DMS114 treated with DMSO at 0.1 percent for 48 hours (cell line): ENCODE measurements at regions not wholly inside any gene's neighbourhood (a gene's known extent, or its start where the extent isn't known, plus 50 kb on each side); places are given as distances from the start of the nearest gene placed in this dataset.
A peak's percentile ranks its signal among the peaks of the same experiment; 100 is the strongest.
"Not testable (repeated sequence)": the region's sequence is repeated elsewhere in the genome, so short reads cannot be mapped to it uniquely, and the experiment has no call there.

Source experiments
- DNase-seq: peaks from one replicate; lab custom pipeline; 2025; ENCODE audit not compliant: unreplicated experiment; lab: John Stamatoyannopoulos, UW

GRCh38 chr17:63075969-63076368 lies 109.9 kb downstream of the TANC2 start:
- DNase-seq, result no peak

GRCh38 chr17:63078707-63079106 lies 112.7 kb downstream of the TANC2 start:
- no peak for DNase-seq

GRCh38 chr17:63082273-63082861 lies 116.3 kb downstream of the TANC2 start:
- peak; percentile 24 for DNase-seq

GRCh38 chr17:63082952-63083351 lies 116.9 kb downstream of the TANC2 start:
- no peak for DNase-seq

GRCh38 chr17:63086483-63087185 lies 120.6 kb downstream of the TANC2 start:
- no peak for DNase-seq

- not testable (repeated sequence) for DNase-seq
Measured at GRCh38 chr17:63090358-63091114, 124.5 kb downstream of the TANC2 start.

- DNase-seq, result not testable (repeated sequence)
Measured at GRCh38 chr17:63091909-63092308, 125.9 kb downstream of the TANC2 start.

- DNase-seq, result no peak
Measured at GRCh38 chr17:63094631-63095030, 128.6 kb downstream of the TANC2 start.

- DNase-seq, result no peak
Measured at GRCh38 chr17:63095459-63095858, 129.4 kb downstream of the TANC2 start.

GRCh38 chr17:63095879-63096278 lies 129.8 kb downstream of the TANC2 start:
- no peak for DNase-seq

GRCh38 chr17:63096426-63096825 lies 130.4 kb downstream of the TANC2 start:
- DNase-seq, result no peak

GRCh38 chr17:63099425-63099824 lies 133.4 kb downstream of the TANC2 start:
- no peak for DNase-seq

GRCh38 chr17:63102034-63102433 lies 136.0 kb downstream of the TANC2 start:
- no peak for DNase-seq

- no peak for DNase-seq
Measured at GRCh38 chr17:63106050-63106449, 140.0 kb downstream of the TANC2 start.

- no peak for DNase-seq
Measured at GRCh38 chr17:63109661-63110060, 143.6 kb downstream of the TANC2 start.

- no peak for DNase-seq
Measured at GRCh38 chr17:63113167-63113566, 147.1 kb downstream of the TANC2 start.

GRCh38 chr17:63116228-63116627 lies 150.2 kb downstream of the TANC2 start:
- no peak for DNase-seq

- no peak for DNase-seq
Measured at GRCh38 chr17:63116967-63117830, 151.2 kb downstream of the TANC2 start.

- no peak for DNase-seq
Measured at GRCh38 chr17:63120406-63120805, 154.4 kb downstream of the TANC2 start.

GRCh38 chr17:63124536-63124935 lies 158.5 kb downstream of the TANC2 start:
- DNase-seq, result no peak

- DNase-seq, result no peak
Measured at GRCh38 chr17:63124958-63125357, 158.9 kb downstream of the TANC2 start.
